AG09319 (cell line): ENCODE measurements at regions not wholly inside any gene's neighbourhood (a gene's known extent, or its start where the extent isn't known, plus 50 kb on each side); places are given as distances from the start of the nearest gene placed in this dataset.

ENCODE experiments used
- DNase-seq: peaks from one replicate; pipeline ENCODE4 v3.0.0-alpha.2; 2010; ENCODE audit warnings: low read depth; ENCODE audit errors: extremely low read depth
- CTCF ChIP-seq: IDR thresholded peaks from 2 replicates; pipeline ENCODE4 v1.5.1; 2011; ENCODE audit warnings: low read depth, mild to moderate bottlenecking, inconsistent platforms, low read length, moderate library complexity

- TF ChIP-seq CTCF: no peak
- no peak for DNase-seq
These were observed 77.3 kb upstream of the ARMC3 start for GRCh38 chr10:22850541-22850940.

GRCh38 chr10:22849077-22849805 lies 78.6 kb upstream of the ARMC3 start:
- TF ChIP-seq CTCF: no peak
- no peak for DNase-seq

GRCh38 chr10:22848509-22848908 lies 79.3 kb upstream of the ARMC3 start:
- DNase-seq: no peak
- no peak for TF ChIP-seq CTCF

- no peak for TF ChIP-seq CTCF
- DNase-seq: no peak
These were observed 81.6 kb upstream of the ARMC3 start for GRCh38 chr10:22846294-22846693.

GRCh38 chr10:22839639-22840038 lies 88.2 kb upstream of the ARMC3 start:
- TF ChIP-seq CTCF: no peak

GRCh38 chr10:22837771-22838170 lies 90.1 kb upstream of the ARMC3 start:
- no peak for TF ChIP-seq CTCF
- no peak for DNase-seq

More at GRCh38 chr10:22839639-22840038, 88.2 kb upstream of the ARMC3 start:
- DNase-seq: no peak

GRCh38 chr10:22837351-22837750 lies 90.5 kb upstream of the ARMC3 start:
- no peak for TF ChIP-seq CTCF
- no peak for DNase-seq
